ENCODE measurements at regions not wholly inside any gene's neighbourhood (a gene's known extent, or its start where the extent isn't known, plus 50 kb on each side); places are given as distances from the start of the nearest gene placed in this dataset.
"Not testable (repeated sequence)": the region's sequence is repeated elsewhere in the genome, so short reads cannot be mapped to it uniquely, and the experiment has no call there.

GRCh38 chr9:97233009-97233400, 74.5 kb upstream of the CCDC180 start:
- TF ChIP-seq CTCF, POLR2A, EP300 (IDR thresholded peaks at IDR 0.05): not testable (repeated sequence)
